ENCODE measurements at regions not wholly inside any gene's neighbourhood (a gene's known extent, or its start where the extent isn't known, plus 50 kb on each side); places are given as distances from the start of the nearest gene placed in this dataset.

- TF ChIP-seq MAX (IDR thresholded peaks at IDR 0.05; ENCODE audit: low read depth, low read length) (no peak), FOXK2 (IDR thresholded peaks at IDR 0.05) (no peak), CTCF (IDR thresholded peaks at IDR 0.05 in 2 of 3, conservative IDR thresholded peaks at IDR 0.05 in 1 of 3; ENCODE audit: control insufficient read depth in 2 of 3, extremely low read depth in 1 of 3, insufficient read depth in 1 of 3, low read depth in 3 of 3, low read length in 3 of 3) (no peak)
These were observed 284.2 kb downstream of the C3orf38 start for GRCh38 chr3:88434001-88434400.

Measured in GM12878 (cell line).